ENCODE measurements at regions not wholly inside any gene's neighbourhood (a gene's known extent, or its start where the extent isn't known, plus 50 kb on each side); places are given as distances from the start of the nearest gene placed in this dataset.

DNA sequence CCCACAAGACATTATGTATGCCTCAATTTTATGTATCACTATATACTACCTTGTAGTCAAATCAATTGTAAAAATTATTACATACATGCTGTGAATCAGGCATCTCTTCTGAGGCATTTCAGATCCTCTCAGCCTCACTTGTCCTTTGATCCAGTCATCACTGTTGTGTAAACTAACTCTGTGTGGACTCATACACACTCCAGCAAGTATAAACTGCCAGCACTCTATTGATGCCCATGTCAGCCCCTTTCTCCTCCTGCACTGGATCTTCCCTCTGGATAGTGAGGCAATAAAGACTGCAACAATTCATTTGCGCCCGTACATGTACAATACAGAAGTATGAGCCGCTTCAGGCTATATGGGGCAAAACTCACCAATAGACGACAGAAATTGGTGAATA is 364.7 kb upstream of the TGFBR2 start:
- Histone ChIP-seq H3K4me3 (no peak overlapping the region), H3K9me2 (replicated peaks; ENCODE audit: insufficient read depth) (no peaks in the 10 kb centered on the region), H3K27ac (no peak overlapping the region), H4K20me1 (ENCODE audit: insufficient read depth, poor library complexity, severe bottlenecking) (no peaks in the 10 kb centered on the region), H3K27me3 (no peaks in the 10 kb centered on the region), H3K9me3 (ENCODE audit: low read depth) (no peaks in the 10 kb centered on the region), H3K4me1 (ENCODE audit: insufficient read depth) (no peaks in the 10 kb centered on the region), H3K36me3 (replicated peaks; ENCODE audit: insufficient read depth, low read depth) (no peaks in the 10 kb centered on the region), H2AFZ (no peak overlapping the region), H3K4me2 (no peak overlapping the region), H3K79me2 (no peaks in the 10 kb centered on the region)
- WGBS (ENCODE audit: low lambda C conversion rate, missing lambda C conversion rate): 90% methylated on average over 4 of the region's 4 CpGs
- TF ChIP-seq EZH2phosphoT487 (IDR thresholded peaks at IDR 0.05; ENCODE audit: low read depth, severe bottlenecking, unreplicated experiment) (no peak), EZH2 (IDR thresholded peaks at IDR 0.05; ENCODE audit: borderline replicate concordance) (no peak)
- TF ChIP-seq, protein P1, sequence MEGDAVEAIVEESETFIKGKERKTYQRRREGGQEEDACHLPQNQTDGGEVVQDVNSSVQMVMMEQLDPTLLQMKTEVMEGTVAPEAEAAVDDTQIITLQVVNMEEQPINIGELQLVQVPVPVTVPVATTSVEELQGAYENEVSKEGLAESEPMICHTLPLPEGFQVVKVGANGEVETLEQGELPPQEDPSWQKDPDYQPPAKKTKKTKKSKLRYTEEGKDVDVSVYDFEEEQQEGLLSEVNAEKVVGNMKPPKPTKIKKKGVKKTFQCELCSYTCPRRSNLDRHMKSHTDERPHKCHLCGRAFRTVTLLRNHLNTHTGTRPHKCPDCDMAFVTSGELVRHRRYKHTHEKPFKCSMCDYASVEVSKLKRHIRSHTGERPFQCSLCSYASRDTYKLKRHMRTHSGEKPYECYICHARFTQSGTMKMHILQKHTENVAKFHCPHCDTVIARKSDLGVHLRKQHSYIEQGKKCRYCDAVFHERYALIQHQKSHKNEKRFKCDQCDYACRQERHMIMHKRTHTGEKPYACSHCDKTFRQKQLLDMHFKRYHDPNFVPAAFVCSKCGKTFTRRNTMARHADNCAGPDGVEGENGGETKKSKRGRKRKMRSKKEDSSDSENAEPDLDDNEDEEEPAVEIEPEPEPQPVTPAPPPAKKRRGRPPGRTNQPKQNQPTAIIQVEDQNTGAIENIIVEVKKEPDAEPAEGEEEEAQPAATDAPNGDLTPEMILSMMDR (IDR thresholded peaks at IDR 0.05; ENCODE audit: poor library complexity): no peak
- DNase-seq (ENCODE audit: low spot score): no peak

DNA sequence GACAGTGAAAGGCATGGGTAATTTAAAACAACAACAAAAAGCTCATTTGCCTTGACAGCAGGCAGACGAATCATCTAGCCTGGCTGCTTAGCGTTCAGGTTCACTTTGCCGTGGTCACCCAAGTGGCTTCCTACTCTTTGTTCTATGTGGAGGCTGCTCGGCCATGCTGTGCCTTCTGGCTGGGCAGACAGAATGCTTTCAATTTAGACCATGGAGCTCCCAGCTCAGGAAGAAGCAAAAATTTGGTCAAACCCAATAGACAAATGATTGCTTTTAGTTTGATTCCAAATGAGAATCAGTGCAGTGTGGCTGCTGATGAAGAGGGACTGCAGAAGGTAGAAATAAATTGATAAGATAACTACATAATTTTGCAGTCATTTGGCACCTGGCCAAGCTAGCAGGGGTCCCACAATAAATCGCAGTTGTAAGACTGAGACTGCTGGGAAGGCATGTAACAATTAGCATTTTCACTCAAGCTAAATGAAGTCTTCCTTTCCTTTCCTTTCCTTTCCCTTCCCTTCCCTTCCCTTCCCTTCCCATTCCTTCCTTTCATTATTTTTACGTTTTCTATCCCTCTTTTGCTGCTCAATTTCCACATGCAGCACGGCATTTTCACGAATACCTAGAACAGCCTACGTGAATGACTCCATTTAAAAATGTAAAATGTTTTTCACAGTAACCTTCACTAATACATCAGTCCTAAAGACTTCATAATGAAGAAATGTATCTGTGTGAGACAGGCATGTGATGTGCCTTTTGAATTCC is 360.4 kb upstream of the TGFBR2 start:
- H3K9me3 ChIP-seq (ENCODE audit: low read depth): no peaks in the 10 kb centered on the region
- H3K9me2 ChIP-seq (replicated peaks; ENCODE audit: insufficient read depth): no peaks in the 10 kb centered on the region
- H3K27me3 ChIP-seq: no peaks in the 10 kb centered on the region
- H2AFZ ChIP-seq: no peak overlapping the region
- no peak overlapping the region for H3K4me2 ChIP-seq
- H3K4me1 ChIP-seq (ENCODE audit: insufficient read depth): no peaks in the 10 kb centered on the region
- H3K27ac ChIP-seq: no peak overlapping the region
- TF ChIP-seq EZH2phosphoT487 (IDR thresholded peaks at IDR 0.05; ENCODE audit: low read depth, severe bottlenecking, unreplicated experiment): no peak
- H3K36me3 ChIP-seq (replicated peaks; ENCODE audit: insufficient read depth, low read depth): no peaks in the 10 kb centered on the region
- WGBS (ENCODE audit: low lambda C conversion rate, missing lambda C conversion rate): 90% methylated on average over 9 of the region's 9 CpGs
- H3K4me3 ChIP-seq: no peak overlapping the region
- no peaks in the 10 kb centered on the region for H4K20me1 ChIP-seq (ENCODE audit: insufficient read depth, poor library complexity, severe bottlenecking)
- no peak for DNase-seq (ENCODE audit: low spot score)
- no peaks in the 10 kb centered on the region for H3K79me2 ChIP-seq

DNA sequence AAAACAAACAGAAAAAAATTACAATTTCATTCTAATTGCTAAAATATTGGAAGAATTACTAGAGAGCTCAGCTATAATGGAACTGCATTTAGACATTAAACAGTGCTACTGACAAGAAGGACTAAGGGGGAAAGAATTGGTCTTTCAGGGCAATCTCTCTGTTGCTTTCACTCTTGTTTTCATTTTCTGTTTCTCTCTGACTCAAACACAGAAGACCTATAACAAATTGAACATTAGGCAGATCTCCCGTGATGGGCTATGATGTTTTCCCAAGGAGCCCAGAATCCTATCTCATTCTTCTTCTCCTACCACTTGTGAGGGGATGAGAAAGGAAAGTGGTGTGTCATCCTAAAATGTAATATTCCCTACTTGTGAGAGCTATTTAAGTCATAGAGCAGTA is 358.0 kb upstream of the TGFBR2 start:
- no peak overlapping the region for H3K27ac ChIP-seq
- H3K9me2 ChIP-seq (replicated peaks; ENCODE audit: insufficient read depth): no peaks in the 10 kb centered on the region
- no peaks in the 10 kb centered on the region for H3K36me3 ChIP-seq (replicated peaks; ENCODE audit: insufficient read depth, low read depth)
- H2AFZ ChIP-seq: no peak overlapping the region
- DNase-seq (ENCODE audit: low spot score): no peak
- TF ChIP-seq, protein P1 (IDR thresholded peaks at IDR 0.05; ENCODE audit: poor library complexity): no peak
- no peak for TF ChIP-seq EZH2phosphoT487 (IDR thresholded peaks at IDR 0.05; ENCODE audit: low read depth, severe bottlenecking, unreplicated experiment)
- no peak for TF ChIP-seq EZH2 (IDR thresholded peaks at IDR 0.05; ENCODE audit: borderline replicate concordance)
- no peaks in the 10 kb centered on the region for H3K79me2 ChIP-seq
- no peaks in the 10 kb centered on the region for H3K4me1 ChIP-seq (ENCODE audit: insufficient read depth)
- H3K4me2 ChIP-seq: no peak overlapping the region
- H3K27me3 ChIP-seq: no peaks in the 10 kb centered on the region
- no peaks in the 10 kb centered on the region for H4K20me1 ChIP-seq (ENCODE audit: insufficient read depth, poor library complexity, severe bottlenecking)
- H3K4me3 ChIP-seq: no peak overlapping the region
- no peaks in the 10 kb centered on the region for H3K9me3 ChIP-seq (ENCODE audit: low read depth)
- WGBS (ENCODE audit: low lambda C conversion rate, missing lambda C conversion rate): 88% methylated on average over 1 of the region's 1 CpG

DNA sequence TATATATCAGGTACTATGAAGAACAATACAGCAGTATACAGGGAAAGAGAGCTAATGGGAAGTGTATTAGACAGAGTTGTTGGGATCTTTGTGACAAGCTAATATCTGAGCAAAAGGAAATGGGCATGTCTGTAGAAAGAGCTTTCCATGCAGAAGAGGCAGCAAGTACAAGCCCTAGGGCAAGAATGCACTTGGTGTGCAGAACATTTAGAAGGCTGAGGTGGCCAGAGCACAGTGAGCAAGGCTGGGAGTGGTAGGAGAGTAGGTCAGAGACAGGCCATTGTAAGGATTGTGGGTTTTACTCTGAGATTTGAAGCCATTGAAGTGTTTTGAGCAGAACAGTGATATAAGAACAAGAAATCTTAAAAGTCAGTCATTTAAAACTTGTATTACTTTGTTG is 353.9 kb upstream of the TGFBR2 start:
- H3K27ac ChIP-seq: no peak overlapping the region
- H3K27me3 ChIP-seq: no peaks in the 10 kb centered on the region
- H3K79me2 ChIP-seq: no peaks in the 10 kb centered on the region
- no peaks in the 10 kb centered on the region for H4K20me1 ChIP-seq (ENCODE audit: insufficient read depth, poor library complexity, severe bottlenecking)
- no peak for DNase-seq (ENCODE audit: low spot score)
- no peaks in the 10 kb centered on the region for H3K36me3 ChIP-seq (replicated peaks; ENCODE audit: insufficient read depth, low read depth)
- H3K4me2 ChIP-seq: no peak overlapping the region
- TF ChIP-seq EZH2phosphoT487 (IDR thresholded peaks at IDR 0.05; ENCODE audit: low read depth, severe bottlenecking, unreplicated experiment) (no peak), EZH2 (IDR thresholded peaks at IDR 0.05; ENCODE audit: borderline replicate concordance) (no peak)
- TF ChIP-seq, protein P1 (IDR thresholded peaks at IDR 0.05; ENCODE audit: poor library complexity): no peak
- no peaks in the 10 kb centered on the region for H3K4me1 ChIP-seq (ENCODE audit: insufficient read depth)
- H3K9me3 ChIP-seq (ENCODE audit: low read depth): no peaks in the 10 kb centered on the region
- H2AFZ ChIP-seq: no peak overlapping the region
- no peak overlapping the region for H3K4me3 ChIP-seq
- no peaks in the 10 kb centered on the region for H3K9me2 ChIP-seq (replicated peaks; ENCODE audit: insufficient read depth)

Data from hepatocyte (in vitro differentiated cells).